HL-60 (cell line): ENCODE measurements at regions not wholly inside any gene's neighbourhood (a gene's known extent, or its start where the extent isn't known, plus 50 kb on each side); places are given as distances from the start of the nearest gene placed in this dataset.

Experiments
- CTCF ChIP-seq: IDR thresholded peaks from one replicate; pipeline ENCODE4 v1.5.1; 2011; ENCODE audit warnings: low read length, control low read depth, inconsistent platforms; ENCODE audit not compliant: insufficient read depth
- GABPA ChIP-seq: IDR thresholded peaks from 2 replicates; pipeline ENCODE4 v1.6.1; 2012; ENCODE audit warnings: low read depth
- POLR2AphosphoS5 ChIP-seq: IDR thresholded peaks from 2 replicates; pipeline ENCODE4 v1.6.1; 2012; ENCODE audit warnings: low read depth
- SPI1 ChIP-seq: IDR thresholded peaks from 2 replicates; pipeline ENCODE4 v1.6.1; 2012; ENCODE audit warnings: low read depth, mild to moderate bottlenecking, borderline replicate concordance

- no peak for TF ChIP-seq CTCF
- TF ChIP-seq GABPA = no peak
- TF ChIP-seq SPI1 = no peak
- TF ChIP-seq POLR2AphosphoS5 = no peak
Observed at GRCh38 chr21:38183961-38184360, 72.8 kb upstream of the KCNJ15 start.
